Suppressor macrophage treated with lipopolysaccharide for 4 hours (primary cell): ENCODE measurements at regions not wholly inside any gene's neighbourhood (a gene's known extent, or its start where the extent isn't known, plus 50 kb on each side); places are given as distances from the start of the nearest gene placed in this dataset.

Source experiments
- DNase-seq: peaks from one replicate; pipeline ENCODE4 v3.0.0-alpha.2; 2020

DNA sequence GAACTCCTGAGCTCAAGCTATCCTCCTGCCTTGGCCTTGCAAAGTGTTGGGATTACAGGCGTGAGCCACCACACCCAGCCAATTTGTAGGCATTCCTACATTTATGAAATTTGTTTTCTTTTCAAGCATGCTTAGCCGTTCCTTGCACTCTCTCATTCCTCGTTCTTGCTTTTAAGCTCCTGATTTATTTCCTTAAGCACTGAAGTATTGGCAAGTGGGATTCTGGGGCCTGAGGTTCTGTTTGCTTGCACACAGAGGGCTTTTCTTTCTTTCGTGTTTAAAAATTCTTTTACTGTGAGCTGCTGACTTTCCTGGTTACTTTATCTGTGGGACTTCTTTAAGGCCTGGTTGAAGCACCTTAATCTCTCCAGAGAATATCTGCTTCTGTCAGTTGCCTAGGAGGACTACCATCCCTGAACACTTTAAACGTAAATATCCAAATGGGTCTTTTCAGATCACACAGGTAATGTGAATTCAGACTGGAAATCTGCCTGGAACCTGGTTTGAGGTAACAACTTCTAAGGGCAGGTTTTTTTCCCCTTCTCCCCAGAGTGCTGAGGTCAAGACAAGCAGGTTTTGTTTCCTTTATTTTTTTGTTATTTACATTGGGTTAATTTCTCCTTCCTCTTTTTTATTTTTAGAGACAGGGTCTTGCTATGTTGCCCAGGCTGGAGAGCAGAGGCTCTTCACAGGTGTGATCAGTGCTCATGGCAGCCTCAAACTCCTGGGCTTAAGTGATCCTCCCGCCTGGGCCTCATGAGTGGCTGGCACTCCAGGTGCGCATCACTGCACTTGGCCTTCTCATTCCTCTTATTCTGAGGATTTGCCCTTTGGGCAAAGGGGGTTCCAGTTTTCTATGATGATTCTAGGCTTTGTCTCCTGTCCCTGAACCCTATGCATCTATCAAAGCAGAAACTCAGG lies 102.9 kb downstream of the PFKFB3 start:
- no peak for DNase-seq

DNA sequence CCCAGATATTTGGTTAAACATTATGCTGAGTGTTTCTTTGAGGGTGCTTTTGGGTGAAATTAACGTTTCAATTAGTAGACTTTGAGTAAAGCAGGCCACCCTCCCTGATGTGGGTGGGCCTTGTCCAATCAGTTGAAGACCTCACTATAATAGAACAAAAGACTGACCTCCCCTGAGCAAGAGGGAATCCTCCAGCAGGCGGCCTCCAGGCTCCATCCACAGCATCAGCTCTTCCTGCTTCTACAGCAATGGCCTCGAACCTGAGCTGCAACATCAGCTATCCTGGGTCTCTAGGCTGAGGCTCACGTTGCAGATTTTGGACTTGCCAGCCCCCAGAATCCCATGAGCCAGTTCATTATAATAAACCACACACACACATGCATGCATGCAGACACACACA lies 104.2 kb downstream of the PFKFB3 start:
- no peak for DNase-seq

DNA sequence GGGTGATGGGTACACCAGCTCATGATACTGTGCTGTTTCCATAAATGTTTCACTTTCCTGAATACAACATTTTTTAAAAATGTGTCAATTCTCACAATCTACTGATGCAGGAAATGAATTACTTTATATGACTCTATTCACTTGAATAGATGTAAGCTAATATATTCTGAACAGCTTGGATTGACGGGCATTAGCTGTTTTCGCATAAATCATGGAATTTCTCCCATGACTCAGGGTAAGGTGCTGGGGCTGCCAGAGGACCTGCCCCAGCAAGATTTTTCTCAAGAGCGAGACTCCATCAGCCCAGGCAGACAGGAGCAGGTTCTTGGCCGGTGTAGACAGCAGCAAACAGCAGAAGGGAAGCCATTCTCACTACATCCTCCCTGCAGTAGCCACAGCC lies 107.1 kb downstream of the PFKFB3 start:
- DNase-seq, result no peak

DNA sequence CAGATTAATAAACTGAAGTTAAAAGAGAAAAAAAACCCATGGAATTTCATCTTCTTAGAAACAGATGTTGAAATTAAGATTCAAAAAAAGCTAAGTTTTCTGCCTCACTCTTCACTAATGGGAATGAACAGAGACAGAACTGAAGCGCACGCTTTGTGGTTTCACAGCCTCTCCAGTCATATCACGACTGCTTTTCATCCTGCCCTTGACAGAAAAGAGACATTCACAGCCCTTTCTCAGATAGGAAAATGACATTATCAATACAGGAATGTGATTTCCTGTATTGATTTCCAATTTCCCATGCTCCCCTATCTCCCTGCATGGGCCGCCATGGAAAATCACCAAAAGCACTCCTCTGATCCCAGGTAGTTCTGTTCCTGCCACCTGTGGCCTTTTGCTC lies 108.2 kb downstream of the PFKFB3 start:
- no peak for DNase-seq

DNA sequence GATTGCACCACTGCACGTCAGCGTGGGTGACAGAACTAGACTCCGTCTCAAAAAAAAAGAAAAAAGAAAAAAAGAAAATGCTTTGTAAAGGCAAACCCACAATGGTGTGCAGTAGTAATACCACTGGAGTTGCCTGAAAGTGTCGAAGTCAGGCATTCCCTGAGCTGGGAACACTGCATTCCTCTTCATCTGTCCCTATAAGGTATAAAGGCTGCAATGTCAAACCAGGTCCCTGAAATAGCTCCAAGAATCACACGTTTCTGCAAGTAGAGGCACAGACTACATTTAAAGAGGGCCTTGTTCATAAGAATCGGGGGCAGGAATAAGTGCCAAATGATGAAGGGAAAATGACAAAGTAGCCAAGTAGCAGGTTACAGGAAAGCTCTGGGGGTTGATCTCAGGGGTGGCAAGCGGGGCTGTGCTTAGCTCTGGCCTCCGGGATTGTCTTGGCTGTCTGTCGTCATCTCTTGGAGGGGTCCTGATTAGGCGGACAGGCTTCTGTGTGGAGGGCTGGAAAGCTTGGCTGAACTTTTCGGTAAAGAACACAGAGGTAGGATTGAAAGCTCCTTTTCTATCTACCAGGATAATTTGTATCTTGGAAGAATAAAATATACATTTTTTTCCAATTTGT lies 109.1 kb downstream of the PFKFB3 start:
- DNase-seq, result no peak

DNA sequence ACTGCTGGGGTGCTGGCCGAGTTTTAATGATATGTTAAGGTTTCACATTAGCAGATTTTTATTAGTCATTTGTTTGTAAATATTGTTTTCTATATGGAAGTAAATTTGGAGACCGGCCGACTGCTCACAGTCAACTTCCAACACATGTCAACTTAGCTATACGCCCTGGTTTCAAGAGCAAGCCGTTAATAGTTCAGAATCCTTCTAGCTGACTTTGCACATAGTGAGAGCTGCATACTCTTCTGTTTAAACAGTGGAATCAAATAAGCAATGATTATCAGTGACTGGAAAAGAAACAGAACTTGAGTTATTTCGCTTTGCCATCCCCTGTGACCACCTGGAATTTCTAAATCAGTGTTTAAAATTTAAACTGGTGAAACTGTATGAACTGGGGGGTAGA lies 109.9 kb downstream of the PFKFB3 start:
- no peak for DNase-seq

DNA sequence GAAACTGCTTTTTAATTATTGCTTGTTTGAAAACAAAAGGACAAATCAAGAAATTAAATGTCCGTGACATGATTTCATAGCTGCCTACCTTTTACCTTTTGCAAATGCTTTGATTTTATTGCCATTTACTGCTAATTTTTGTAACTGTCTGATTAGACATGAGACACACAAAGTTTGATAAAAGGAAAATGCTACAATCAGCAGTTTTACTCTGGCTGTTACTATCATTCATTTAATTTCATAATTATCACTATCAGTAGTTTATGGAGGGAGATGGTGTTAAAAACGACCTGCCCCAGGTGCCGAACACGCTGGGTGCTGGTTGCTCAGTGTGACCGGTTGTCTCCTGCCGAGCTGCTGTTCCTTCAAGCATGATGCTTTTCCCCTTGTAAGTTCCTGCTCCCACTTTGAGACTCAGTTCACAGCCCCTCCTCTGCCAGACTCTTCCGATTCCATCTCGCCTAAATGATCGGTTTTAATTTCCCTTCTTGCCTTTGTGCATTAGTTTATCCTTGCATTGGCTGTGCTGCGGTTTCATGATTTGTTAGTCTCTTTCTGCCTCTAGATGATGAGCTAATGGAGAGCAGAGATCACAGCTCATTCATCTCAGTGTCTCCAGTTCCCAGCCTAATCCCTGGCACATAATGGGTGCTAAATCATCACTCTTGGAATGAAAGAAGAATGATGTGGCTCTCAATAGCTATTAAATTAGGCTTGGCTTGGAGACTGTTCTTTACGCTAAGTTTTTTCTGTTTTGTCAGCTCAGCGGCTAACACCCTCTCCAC lies 110.6 kb downstream of the PFKFB3 start:
- no peak for DNase-seq

DNA sequence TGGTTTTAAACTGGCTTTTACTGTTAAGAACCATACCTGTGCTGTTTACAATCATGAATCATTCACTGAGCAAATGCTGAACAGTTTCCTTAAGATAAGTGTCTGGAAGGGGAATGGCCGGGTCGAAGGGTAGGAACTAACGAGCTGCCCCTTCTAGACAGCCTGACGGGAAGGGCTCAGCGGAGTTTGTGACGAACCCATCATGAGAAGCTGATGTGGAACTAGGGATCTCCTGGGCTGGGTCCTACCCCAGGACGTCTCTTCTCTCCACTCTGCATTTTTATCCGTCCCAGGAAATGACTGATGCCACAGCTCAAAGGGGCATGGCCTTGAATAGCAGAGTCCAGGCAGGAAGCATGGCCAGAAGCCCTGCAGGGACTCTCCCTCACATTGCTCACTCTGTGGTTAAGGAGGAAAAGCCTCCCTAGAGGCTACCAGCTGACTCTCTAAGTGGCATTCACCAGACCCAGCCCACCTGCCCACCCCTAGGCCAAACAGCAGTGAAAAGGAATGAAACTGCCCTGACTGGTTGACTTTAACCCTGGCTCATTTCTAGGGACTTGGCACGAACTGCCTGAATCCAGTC lies 112.0 kb downstream of the PFKFB3 start:
- no peak for DNase-seq

DNA sequence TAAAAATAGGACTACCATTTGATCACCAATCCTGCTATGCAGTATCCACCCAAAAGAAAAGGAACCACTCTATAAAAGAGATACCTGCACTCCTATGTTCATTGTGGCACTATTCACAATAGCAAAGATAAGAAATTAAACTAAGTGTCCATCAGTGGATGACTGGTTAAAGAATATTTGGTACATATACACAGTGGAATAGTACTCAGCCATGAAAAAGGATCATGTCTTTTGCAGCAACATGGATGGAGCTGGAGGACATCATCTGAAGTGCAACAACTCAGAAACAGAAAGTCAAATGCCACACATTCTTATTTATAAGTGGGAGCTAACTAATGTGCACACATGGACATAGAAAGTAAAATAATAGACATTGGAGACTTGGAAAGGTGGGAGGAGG lies 116.4 kb downstream of the PFKFB3 start:
- no peak for DNase-seq

DNA sequence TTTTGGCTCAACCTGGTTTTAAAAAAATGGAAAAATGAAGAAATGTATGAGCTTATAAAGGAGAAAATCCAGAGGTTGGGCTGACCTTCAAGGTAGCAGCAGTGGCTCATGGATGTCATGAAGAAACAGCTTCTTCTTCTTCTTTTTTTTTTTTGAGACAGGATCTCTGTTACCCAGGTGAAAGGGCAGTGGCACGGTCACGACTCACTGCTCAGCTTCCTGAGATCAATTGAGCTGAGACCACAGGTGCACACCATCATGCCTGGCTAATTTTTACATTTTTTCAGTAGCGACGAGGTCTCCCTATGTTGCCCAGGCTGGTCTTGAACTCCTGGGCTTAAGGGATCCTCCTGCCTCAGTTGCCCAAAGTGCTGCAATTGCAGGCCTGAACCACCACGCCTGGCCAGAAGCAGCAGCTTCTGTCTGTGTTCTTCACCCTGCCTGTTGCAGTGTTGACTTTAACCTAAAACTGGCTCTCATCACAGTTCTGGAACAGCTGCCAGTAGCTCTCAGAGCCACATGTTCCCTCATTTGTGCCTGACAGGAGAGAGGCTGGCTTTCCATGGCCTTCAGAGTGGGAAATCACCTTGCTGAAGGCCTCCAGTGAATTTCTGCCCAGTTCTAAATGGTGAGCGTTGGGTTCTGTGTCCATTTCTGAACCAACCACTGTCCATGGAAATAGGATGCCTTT lies 117.7 kb downstream of the PFKFB3 start:
- no peak for DNase-seq

DNA sequence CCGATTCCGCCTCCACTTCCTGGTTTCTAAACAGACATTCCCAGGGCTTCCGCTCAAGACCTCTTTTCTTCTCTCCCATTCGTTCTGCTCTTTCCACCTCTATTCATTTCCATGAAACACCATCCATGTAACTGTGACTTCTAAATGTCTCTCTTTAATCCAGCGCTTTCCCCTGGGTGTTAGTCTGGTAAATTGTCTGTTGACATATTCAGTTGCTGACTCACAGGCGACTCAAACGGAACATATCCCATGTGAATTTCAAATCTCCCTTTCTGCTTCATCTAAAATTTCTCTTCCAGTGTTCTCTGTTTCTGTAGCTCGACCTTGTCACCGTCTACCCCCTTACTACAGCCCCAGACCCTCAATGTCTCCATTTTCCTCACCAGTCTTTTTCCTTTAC lies 119.1 kb downstream of the PFKFB3 start:
- peak; percentile 55 for DNase-seq

DNA sequence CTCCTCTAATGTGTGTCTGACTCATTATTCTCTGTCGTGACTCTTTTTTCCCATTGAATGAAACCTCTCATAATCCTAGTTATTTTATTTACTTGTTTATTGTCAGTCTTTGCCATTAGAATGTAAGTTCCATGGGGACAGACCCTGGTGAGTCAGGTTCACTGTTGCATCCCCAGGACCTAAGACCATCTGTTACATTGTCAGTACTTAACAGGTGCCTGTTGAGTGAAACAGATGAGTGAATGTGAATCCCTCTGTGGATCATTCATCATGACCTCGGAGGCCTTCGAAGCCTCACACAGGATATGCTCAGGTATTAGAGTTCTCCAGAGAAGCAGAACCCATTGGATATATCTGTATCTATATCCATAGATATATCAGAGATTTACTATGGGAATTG lies 120.1 kb downstream of the PFKFB3 start:
- DNase-seq, result no peak

DNA sequence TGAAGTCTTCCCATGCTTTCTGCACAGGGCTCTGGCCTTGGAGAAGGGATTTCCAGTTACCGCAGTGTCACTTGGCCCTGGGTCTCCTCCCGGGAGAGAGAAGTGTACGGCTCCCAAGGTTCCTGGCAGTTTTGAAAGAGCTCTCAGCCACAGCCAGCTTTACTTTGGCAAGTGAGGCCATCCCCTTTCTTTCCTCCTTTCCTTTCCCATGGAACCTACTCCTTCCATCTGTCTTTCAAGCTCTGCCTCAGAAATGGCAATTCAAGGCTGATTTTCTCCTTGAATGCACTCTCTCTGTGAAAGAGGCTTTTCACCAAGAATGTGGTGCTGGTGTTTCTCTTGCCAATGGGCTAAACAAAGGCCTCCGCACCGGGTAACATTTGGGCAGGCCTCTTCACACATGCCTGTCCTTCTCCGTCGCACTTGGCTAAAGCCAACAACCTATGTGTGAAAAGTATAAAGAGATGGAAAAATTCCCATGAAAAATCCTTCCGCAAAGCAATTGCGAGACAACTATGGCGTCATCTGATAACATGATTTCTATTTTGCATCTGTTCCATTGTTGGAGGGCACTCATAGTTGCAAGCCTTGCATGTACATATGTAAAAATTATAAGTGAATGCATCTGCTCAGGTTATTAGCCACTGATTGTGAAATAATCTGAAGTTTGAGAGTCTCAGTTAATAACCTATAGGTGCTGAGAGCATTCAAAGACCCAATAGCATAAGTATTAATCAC lies 125.4 kb downstream of the PFKFB3 start:
- no peak for DNase-seq

DNA sequence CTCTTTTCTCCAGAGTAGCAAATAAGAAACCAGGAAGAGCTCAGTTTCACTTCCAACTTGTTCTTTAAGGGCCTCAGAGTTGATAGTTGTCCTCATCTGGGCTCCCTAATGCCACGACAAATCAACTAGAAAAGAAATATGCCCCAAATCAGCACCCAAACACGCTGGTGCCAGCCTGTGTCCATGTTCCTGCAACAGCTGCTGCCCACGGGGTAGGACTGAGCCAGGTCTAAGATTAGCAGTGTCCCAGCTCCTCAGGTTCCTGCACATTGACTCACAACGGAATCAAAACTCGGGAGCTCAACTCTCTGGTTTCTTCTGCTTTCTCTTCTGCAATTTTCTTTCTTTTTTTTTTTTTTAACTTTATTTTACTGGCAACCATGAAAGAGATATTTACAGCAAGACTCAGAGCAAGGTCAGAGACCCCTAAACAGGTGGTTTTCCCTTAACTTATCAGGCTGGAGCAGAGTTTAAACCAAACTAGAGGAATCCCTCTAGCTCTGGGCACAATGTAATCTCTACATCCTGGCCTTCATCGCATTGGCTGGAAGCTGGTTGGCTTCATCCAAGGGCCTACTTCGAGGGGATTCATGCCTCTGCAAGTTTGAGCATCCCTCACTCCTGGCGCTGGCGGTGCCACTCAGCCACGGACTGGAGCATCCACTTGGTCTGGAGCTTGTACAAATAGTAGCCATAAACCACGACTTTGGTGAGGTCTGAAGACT lies 126.1 kb downstream of the PFKFB3 start:
- peak; percentile 85 for DNase-seq

DNA sequence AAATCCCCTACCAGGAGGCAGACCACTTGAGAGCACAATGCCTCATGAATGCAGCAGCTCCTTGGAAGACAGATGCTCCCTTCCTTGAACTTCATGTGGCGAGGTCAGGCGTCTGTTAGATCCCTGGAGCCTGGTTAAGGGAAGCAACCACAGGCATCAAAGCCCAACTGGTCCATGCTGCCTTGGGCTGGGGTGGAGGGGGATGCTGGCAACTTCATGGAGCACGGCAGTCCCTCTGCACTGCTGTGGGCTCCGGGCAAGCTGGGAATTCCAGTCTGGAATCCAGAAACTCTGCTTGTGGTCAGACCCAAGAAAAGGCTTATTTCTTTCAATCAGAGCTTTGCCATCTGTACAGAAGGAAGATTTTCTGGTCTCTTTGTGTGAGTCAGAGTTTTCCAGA lies 130.4 kb downstream of the PFKFB3 start:
- no peak for DNase-seq

DNA sequence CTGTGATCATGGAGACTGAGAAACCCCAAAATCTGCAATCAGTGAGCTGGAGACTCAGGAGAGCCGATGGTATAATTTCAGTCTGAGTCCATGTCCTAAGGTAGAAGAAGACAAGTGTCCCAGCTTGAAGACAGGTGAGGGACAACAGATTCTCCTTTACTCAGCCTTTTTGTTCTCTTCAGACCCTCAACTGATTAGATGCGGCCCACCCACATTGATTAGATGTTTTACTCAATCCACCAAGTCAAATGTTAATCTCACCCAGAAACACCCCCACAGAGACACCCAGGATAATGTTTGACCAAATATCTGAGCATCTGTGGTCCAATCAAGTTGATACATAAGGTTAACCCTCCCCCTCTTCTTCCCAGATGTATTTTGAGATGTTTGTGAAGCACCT lies 131.2 kb downstream of the PFKFB3 start:
- no peak for DNase-seq

DNA sequence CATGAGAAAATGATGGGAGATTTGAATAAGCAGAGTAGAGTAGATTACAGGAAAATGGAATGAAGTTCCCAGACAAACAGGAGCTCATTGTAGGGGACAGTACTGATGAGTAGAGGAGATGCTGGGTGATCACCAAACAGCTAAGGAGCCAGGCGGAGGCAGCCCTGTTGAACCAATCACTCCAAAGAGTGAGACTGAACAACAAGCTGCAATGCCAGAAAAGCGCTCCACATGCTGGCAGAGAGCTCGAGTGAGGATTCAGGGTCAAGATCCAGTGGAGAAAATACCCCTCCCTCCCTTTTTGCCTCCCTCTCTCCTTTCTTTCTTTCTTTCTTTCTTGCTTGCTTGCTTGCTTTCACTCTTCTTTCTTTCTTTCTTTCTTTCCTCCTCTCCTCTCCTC lies 133.3 kb downstream of the PFKFB3 start:
- DNase-seq, result no peak

DNA sequence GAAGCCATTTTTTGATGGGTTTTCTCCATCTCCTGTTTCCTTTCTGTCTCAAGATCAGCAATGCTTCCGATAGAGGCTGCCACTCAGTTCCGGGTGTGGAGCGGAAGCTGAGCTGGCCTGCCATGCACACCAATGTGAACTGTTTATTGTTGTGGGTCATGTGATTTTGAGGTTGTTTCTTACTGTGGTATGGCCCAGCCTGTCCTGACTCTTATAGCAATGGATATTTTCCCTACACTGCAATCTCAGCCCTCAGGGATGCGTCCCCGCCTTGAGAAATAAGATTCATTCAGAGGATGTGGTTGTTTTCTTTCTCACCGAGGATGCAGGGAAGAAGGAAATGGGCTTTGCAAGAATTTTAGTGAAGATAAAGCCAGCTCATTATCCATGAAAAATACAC lies 134.7 kb downstream of the PFKFB3 start:
- DNase-seq, result no peak

DNA sequence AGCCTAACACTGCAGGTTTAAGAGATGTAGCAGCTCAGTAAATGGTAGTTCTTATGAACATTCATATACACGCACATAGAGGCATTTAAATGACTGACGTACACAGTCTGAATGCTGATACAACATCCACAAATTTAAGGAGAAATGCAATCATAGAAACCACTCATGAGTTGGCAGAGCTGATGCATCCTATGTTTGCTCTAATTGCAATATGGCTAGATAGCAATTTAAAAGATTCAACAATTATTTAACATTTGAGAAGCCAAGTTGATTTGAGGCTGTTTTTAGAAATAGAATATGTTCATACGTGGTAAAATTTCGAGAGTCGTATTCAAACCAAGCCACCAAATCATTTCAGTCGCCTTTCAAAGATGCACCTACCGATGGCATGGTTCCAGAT lies 135.6 kb downstream of the PFKFB3 start:
- DNase-seq, result no peak

DNA sequence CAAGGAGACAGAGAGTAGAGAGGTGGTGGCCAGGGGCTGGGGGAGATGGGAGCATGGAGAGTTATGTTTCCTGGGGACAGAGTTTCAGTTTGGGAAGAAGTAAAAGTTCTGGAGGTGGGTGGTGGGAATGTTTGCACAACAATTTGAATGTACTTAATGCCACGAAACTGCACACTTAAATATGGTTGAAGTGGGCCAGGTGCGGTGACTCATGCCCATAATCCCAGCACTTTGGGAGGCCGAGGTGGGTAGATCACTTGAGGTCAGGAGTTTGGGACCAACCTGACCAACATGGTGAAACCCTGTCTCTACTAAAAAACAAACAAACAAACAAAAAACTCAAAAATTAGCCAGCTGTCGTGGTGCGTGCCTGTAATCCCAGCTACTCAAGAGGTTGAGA lies 137.2 kb downstream of the PFKFB3 start:
- no peak for DNase-seq

DNA sequence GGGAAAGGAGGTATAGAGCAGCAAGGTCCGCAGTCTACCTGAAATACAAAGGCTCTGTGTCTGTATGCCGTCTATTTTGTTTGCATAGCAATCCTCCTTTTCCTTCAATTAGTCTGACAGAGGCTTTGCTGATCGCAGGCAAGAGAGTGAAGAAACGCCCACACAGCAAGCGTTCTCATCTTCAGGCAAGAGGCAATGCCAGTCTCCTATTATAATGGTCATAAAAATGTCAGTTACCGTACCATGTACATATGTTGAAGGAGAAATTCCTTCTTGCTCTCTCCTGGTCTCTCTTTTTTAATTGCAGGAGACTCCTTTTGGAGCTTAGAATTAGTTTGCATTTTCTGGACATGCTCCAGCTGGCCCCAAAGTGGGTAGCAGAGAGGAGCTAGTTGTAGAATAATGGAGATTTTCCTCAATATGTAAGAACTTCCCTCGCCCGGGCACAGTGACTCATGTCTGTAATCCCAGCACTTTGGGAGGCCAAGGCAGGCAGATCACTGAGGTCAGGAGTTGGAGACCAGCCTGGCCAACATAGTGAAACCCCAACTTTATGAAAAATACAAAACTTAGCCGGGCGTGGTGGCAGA lies 139.5 kb downstream of the PFKFB3 start:
- DNase-seq, result no peak
